K562 (cell line): ENCODE measurements at regions not wholly inside any gene's neighbourhood (a gene's known extent, or its start where the extent isn't known, plus 50 kb on each side); places are given as distances from the start of the nearest gene placed in this dataset.

ENCODE experiments used
- CEBPZ ChIP-seq: fragments of 150-350 bp; IDR thresholded peaks from 2 replicates; pipeline ENCODE4 v1.6.1; 2014; ENCODE audit warnings: low read depth, mild to moderate bottlenecking, low read length, borderline replicate concordance
- CTCF ChIP-seq, 3 experiments: IDR thresholded peaks in 2 of 3; conservative IDR thresholded peaks in 1 of 3; 2 replicates each; pipeline ENCODE4 v1.5.1; 2011 to 2012; ENCODE audit warnings: low read length in 3 of 3, mild to moderate bottlenecking in 3 of 3, control low read depth in 2 of 3, improper control_type of control experiment in 1 of 3, inconsistent platforms in 1 of 3, low read depth in 1 of 3, mixed read lengths in 1 of 3, moderate library complexity in 1 of 3; ENCODE audit not compliant: insufficient read depth in 2 of 3
- GATAD2B ChIP-seq: fragments of 450-650 bp; IDR thresholded peaks from 2 replicates; pipeline ENCODE4 v1.6.1; 2017; ENCODE audit warnings: mild to moderate bottlenecking, borderline replicate concordance
- HDAC1 ChIP-seq, 2 experiments: fragments of 450-650 bp; IDR thresholded peaks; 2 replicates each; pipeline ENCODE4 v1.6.1; 2016 to 2017; ENCODE audit warnings: inconsistent platforms in 1 of 2, mild to moderate bottlenecking in 1 of 2, moderate library complexity in 1 of 2
- HNRNPK ChIP-seq: fragments of 200-400 bp; formaldehyde crosslinking; IDR thresholded peaks from one replicate; pipeline ENCODE4 v1.6.1; 2018; ENCODE audit warnings: mild to moderate bottlenecking, low read depth, low read length; ENCODE audit not compliant: poor library complexity, severe bottlenecking
- NFYB ChIP-seq: IDR thresholded peaks from 2 replicates; pipeline ENCODE4 v1.6.1; 2011; ENCODE audit warnings: mild to moderate bottlenecking, moderate library complexity; ENCODE audit not compliant: insufficient read length; ENCODE audit errors: extremely low read depth
- PHF21A ChIP-seq: fragments of 450-650 bp; IDR thresholded peaks from 2 replicates; pipeline ENCODE4 v1.6.1; 2017; ENCODE audit warnings: low read depth, borderline replicate concordance
- POLR2AphosphoS5 ChIP-seq: IDR thresholded peaks from 2 replicates; pipeline ENCODE4 v1.6.1; 2011; ENCODE audit warnings: mild to moderate bottlenecking, low read depth, low read length, moderate library complexity; ENCODE audit not compliant: control insufficient read depth, insufficient read depth
- POLR2G ChIP-seq: fragments of 200-400 bp; formaldehyde crosslinking; IDR thresholded peaks from 2 replicates; pipeline ENCODE4 v1.6.1; 2017; ENCODE audit warnings: low read depth, mild to moderate bottlenecking, antibody characterized with exemption, low read length, moderate library complexity
- REST ChIP-seq, 2 experiments: fragments of 450-650 bp; formaldehyde crosslinking in 1 of 2; IDR thresholded peaks; 2 replicates each; pipeline versions ENCODE4 v1.4.0 to v1.6.1; 2014 to 2020; ENCODE audit warnings: mild to moderate bottlenecking in 2 of 2, borderline replicate concordance in 1 of 2, low read depth in 1 of 2
- STAT5B ChIP-seq: fragments of 250-450 bp; sonication (Bioruptor Pico); IDR thresholded peaks from 2 replicates; pipeline ENCODE4 v1.8.0; 2021; ENCODE audit warnings: mild to moderate bottlenecking, inconsistent platforms
- ZNF398 ChIP-seq: fragments of 250-450 bp; sonication (Bioruptor Pico); IDR thresholded peaks from 2 replicates; pipeline ENCODE4 v1.8.0; 2021; ENCODE audit warnings: moderate library complexity, mild to moderate bottlenecking, inconsistent platforms

GRCh38 chr1:105122041-105122440 is 1372.3 kb downstream of the AMY1C start:
- TF ChIP-seq ZNF398 (no peak), CEBPZ (no peak), PHF21A (no peak), POLR2AphosphoS5 (no peak), HDAC1 (IDR thresholded peaks at IDR 0.05) (no peak), REST (IDR thresholded peaks at IDR 0.05; ENCODE audit: borderline replicate concordance) (no peak), REST (CRISPR knock-in tag; IDR thresholded peaks at IDR 0.05; ENCODE audit: low read depth) (no peak), CTCF (IDR thresholded peaks at IDR 0.05 in 2 of 3, conservative IDR thresholded peaks at IDR 0.05 in 1 of 3; ENCODE audit: insufficient read depth in 2 of 3, low read depth in 1 of 3, low read length in 3 of 3) (no peak), STAT5B (CRISPR knock-in tag) (no peak), GATAD2B (no peak), NFYB (no peak), HNRNPK (no peak), POLR2G (no peak)
